ENCODE measurements at regions not wholly inside any gene's neighbourhood (a gene's known extent, or its start where the extent isn't known, plus 50 kb on each side); places are given as distances from the start of the nearest gene placed in this dataset.
"Not testable (repeated sequence)": the region's sequence is repeated elsewhere in the genome, so short reads cannot be mapped to it uniquely, and the experiment has no call there.

DNA sequence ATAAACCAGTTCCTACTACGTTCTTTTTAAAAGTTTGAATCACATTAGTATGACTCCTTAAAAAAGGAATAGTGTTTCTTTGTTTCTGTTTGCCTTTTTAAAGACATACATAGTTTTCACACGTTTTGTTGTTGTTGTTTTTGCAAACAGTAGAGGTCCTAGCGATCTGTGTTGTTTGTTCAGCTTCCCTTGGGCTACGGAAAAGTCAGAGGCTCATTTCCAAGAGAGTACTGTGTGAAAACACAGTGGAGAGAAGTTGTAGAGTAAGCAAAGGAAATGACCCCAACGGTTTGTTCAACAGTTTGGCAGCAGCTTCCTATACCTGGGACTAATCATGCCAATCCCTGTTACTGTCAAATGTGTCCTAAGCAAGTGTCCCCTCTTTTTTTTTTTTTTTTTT lies 87.1 kb upstream of the STEAP1 start:
- no peaks in the 10 kb centered on the region for H3K9me3 ChIP-seq
- no peak for DNase-seq (ENCODE audit: low spot score in 2 of 2)
- no peak overlapping the region for H3K4me3 ChIP-seq
- H3K27me3 ChIP-seq, result no peaks in the 10 kb centered on the region
- no peaks in the 10 kb centered on the region for H3K4me1 ChIP-seq
- TF ChIP-seq, protein P1, sequence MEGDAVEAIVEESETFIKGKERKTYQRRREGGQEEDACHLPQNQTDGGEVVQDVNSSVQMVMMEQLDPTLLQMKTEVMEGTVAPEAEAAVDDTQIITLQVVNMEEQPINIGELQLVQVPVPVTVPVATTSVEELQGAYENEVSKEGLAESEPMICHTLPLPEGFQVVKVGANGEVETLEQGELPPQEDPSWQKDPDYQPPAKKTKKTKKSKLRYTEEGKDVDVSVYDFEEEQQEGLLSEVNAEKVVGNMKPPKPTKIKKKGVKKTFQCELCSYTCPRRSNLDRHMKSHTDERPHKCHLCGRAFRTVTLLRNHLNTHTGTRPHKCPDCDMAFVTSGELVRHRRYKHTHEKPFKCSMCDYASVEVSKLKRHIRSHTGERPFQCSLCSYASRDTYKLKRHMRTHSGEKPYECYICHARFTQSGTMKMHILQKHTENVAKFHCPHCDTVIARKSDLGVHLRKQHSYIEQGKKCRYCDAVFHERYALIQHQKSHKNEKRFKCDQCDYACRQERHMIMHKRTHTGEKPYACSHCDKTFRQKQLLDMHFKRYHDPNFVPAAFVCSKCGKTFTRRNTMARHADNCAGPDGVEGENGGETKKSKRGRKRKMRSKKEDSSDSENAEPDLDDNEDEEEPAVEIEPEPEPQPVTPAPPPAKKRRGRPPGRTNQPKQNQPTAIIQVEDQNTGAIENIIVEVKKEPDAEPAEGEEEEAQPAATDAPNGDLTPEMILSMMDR (IDR thresholded peaks at IDR 0.05), result no peak
- TF ChIP-seq POLR2A (IDR thresholded peaks at IDR 0.05), result no peak
- intact Hi-C loops (cut with DNase I; ENCODE audit: low total_unique reads), result no loop called here
- H3K27ac ChIP-seq, result no peak overlapping the region
- no peaks in the 10 kb centered on the region for H3K36me3 ChIP-seq

DNA sequence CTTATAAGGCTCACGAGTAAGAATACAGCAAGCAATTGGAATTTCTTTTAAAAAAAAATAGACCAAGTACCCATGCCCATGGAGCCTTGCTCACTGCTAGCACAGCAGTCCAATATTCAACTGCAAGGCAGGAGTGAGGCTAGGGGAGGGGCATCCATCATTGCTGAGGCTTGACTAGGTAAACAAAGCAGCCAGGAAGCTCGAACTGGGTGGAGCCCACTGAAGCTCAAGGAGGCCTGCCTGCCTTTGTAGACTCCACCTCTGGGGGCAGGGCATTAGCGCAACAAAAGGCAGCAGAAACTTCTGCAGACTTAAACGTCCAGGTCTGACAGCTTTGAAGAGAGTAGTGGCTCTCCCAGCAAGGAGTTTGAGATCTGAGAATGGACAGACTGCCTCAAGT lies 84.0 kb upstream of the STEAP1 start:
- H3K9me3 ChIP-seq; H3K27me3 ChIP-seq; H3K4me3 ChIP-seq; H3K4me1 ChIP-seq; intact Hi-C loops (cut with DNase I; ENCODE audit: low total_unique reads); H3K27ac ChIP-seq; DNase-seq (ENCODE audit: low spot score in 2 of 2); H3K36me3 ChIP-seq: not testable (repeated sequence)

DNA sequence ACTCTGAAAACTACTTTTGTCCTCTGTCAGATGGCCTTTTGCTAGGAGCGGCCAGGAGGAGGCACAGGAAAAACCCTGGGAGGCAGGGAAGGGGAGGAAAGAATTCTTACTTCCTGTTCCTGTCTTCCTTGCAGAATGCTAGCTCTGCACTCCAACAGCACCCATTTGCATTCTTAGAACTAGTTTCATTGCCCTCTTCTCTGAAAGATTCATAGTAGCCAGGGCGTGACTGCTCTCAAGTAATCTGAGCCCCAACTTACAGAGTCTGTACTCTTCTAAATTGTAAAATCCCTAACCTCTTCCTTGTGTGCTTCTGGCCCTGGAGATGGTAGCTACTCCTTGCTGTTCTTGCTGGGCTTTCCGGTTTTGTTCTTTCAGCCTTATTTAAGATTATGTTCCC lies 75.3 kb upstream of the STEAP1 start:
- no peak for DNase-seq (ENCODE audit: low spot score in 2 of 2)
- H3K36me3 ChIP-seq, result no peaks in the 10 kb centered on the region
- intact Hi-C loops (cut with DNase I; ENCODE audit: low total_unique reads), result loop anchor here (5.0 kb wide), 1 partner anchor 627 kb away; no protein-coding TSS in a partner anchor
- no peaks in the 10 kb centered on the region for H3K27me3 ChIP-seq
- no peak for TF ChIP-seq POLR2A (IDR thresholded peaks at IDR 0.05)
- no peaks in the 10 kb centered on the region for H3K4me1 ChIP-seq
- H3K9me3 ChIP-seq, result peaks cover 0 to 5% of the 10 kb centered on the region in 2 donors
- H3K4me3 ChIP-seq, result no peak overlapping the region
- no peak overlapping the region for H3K27ac ChIP-seq

DNA sequence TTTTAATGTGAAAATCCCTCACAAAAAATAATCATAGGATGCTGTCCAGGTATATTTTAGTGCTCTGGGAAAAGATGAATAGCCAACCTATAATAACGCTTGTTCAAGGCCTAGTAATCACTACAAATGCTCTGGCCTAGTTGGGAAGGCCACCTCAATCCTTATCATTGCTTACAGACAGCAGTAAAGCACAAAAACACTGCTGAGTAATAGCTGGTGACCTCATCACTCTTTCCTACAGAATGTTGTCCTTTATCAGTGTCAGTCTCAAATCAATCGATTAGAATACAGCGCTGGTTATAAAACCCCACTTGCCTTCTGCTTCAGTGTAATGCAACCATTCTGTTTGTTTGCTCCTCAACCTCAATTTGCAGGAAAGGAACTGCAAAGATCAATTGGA lies 72.6 kb upstream of the STEAP1 start:
- peaks cover 0 to under 1% of the 10 kb centered on the region in 2 donors for H3K9me3 ChIP-seq
- H3K27me3 ChIP-seq, result no peaks in the 10 kb centered on the region
- no peak overlapping the region for H3K27ac ChIP-seq
- TF ChIP-seq POLR2A (IDR thresholded peaks at IDR 0.05), result no peak
- TF ChIP-seq, protein P1 (IDR thresholded peaks at IDR 0.05), result no peak
- no peak for TF ChIP-seq POLR2AphosphoS5 (IDR thresholded peaks at IDR 0.05)
- DNase-seq (ENCODE audit: low spot score in 2 of 2), result no peak
- intact Hi-C loops (cut with DNase I; ENCODE audit: low total_unique reads), result no loop called here
- H3K4me1 ChIP-seq, result no peaks in the 10 kb centered on the region
- no peaks in the 10 kb centered on the region for H3K36me3 ChIP-seq
- no peak overlapping the region for H3K4me3 ChIP-seq

DNA sequence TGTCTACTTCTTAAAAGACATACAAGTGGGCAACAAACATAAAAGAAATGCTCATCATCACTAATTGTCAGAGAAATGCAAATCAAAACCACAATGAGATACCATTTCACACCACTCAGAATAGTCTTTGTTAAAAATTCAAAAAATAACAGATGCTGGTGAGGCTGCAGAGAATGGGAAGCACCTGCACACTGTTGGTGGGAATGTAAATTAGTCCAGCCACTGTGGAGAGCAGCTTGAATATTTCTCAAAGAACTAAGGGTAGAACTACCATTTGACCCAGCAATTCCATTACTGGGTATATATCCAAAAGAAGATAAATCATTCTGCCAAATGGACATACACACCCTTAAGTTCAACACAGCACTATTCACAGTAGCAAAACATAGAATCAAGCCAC lies 61.8 kb upstream of the STEAP1 start:
- no peak for DNase-seq (ENCODE audit: low spot score in 2 of 2)
- Histone ChIP-seq H3K27me3 (no peaks in the 10 kb centered on the region), H3K4me1 (no peaks in the 10 kb centered on the region), H3K4me3 (no peak overlapping the region), H3K36me3 (no peaks in the 10 kb centered on the region), H3K9me3 (no peaks in the 10 kb centered on the region), H3K27ac (no peak overlapping the region)
- intact Hi-C loops (cut with DNase I; ENCODE audit: low total_unique reads), result no loop called here
- TF ChIP-seq POLR2A (IDR thresholded peaks at IDR 0.05), result no peak
- TF ChIP-seq, protein P1 (IDR thresholded peaks at IDR 0.05), result no peak
- TF ChIP-seq POLR2AphosphoS5 (IDR thresholded peaks at IDR 0.05), result no peak

DNA sequence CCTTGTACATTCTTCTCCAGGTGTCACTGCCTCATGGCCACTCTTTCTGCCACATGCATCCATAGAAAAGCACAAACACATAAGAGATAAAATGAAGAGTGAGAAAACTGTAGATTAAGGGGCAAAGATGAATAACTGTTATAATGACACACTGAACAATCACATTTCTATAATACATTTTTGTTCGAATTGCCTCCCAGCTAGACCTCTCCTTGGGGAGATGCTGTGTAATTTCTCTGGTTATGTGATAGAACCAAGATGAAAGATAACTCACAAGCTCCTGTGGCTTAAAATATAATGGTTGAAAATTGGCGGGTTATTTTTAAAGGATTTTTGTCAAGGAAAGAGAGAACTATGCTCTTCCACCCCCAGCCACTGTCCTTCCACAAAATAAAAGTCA lies 60.2 kb upstream of the STEAP1 start:
- Histone ChIP-seq H3K4me3 (no peak overlapping the region), H3K27ac (no peak overlapping the region), H3K36me3 (no peaks in the 10 kb centered on the region), H3K27me3 (no peaks in the 10 kb centered on the region), H3K4me1 (no peaks in the 10 kb centered on the region), H3K9me3 (no peaks in the 10 kb centered on the region)
- intact Hi-C loops (cut with DNase I; ENCODE audit: low total_unique reads), result no loop called here
- no peak for DNase-seq (ENCODE audit: low spot score in 2 of 2)
- TF ChIP-seq POLR2A (IDR thresholded peaks at IDR 0.05) (no peak), POLR2AphosphoS5 (IDR thresholded peaks at IDR 0.05) (no peak)
- TF ChIP-seq, protein P1 (IDR thresholded peaks at IDR 0.05), result no peak

Data from breast epithelium (tissue), 4 donors.